Body of pancreas (tissue), 4 donors: ENCODE measurements at regions not wholly inside any gene's neighbourhood (a gene's known extent, or its start where the extent isn't known, plus 50 kb on each side); places are given as distances from the start of the nearest gene placed in this dataset.

Experiments used
- ATAC-seq: fragments of 150-250 bp; one replicate; pipeline ENCODE4 v1.9.1; 2016
- DNase-seq, 4 donors: peaks; one replicate each; pipeline ENCODE4 v3.0.0-alpha.2; 2019
- H3K27ac ChIP-seq, 4 donors: fragments of 200-600 bp; sonication (generic); 1 replicate in 3 of 4; 2 replicates in 1 of 4; pipeline versions ENCODE4 v1.5.1 to v1.6.1; 2016 to 2019; ENCODE audit warnings: mild to moderate bottlenecking in 1 of 4, mixed read lengths in 1 of 4, moderate library complexity in 1 of 4
- H3K27me3 ChIP-seq, 2 donors: fragments of 200-600 bp; sonication (generic); one replicate each; pipeline ENCODE4 v1.6.0; 2016; ENCODE audit warnings: mild to moderate bottlenecking in 1 of 2
- H3K36me3 ChIP-seq, 2 donors: fragments of 200-600 bp; sonication (generic); replicated peaks in 1 of 2; 2 replicates each; pipeline ENCODE4 v1.5.1; 2016; ENCODE audit warnings: low read depth in 2 of 2; ENCODE audit not compliant: insufficient read depth in 1 of 2
- H3K4me1 ChIP-seq: fragments of 200-600 bp; sonication (generic); one replicate; pipeline ENCODE4 v1.6.0; 2016
- H3K4me3 ChIP-seq, 2 donors: fragments of 200-600 bp; sonication (generic); 1 replicate in 1 of 2; 2 replicates in 1 of 2; pipeline ENCODE4 v1.5.1; 2016 to 2019
- H3K9me3 ChIP-seq, 3 donors: fragments of 200-600 bp; sonication (generic); 1 replicate in 2 of 3; 2 replicates in 1 of 3; pipeline ENCODE4 v1.5.1; 2016
- CTCF ChIP-seq, 7 experiments: fragments of 450-650 bp in 4 of 7; fragments of 200-600 bp in 3 of 7; sonication (generic) in 3 of 7; IDR thresholded peaks; one replicate each; pipeline ENCODE4 v1.5.1; 2016 to 2019; ENCODE audit warnings: antibody characterized with exemption in 7 of 7
- POLR2A ChIP-seq, 3 donors: fragments of 450-650 bp; IDR thresholded peaks; one replicate each; pipeline ENCODE4 v1.6.1; 2016; ENCODE audit warnings: antibody characterized with exemption in 3 of 3, mild to moderate bottlenecking in 2 of 3
- WGBS, 2 donors: methylation state at CpG; one replicate each; pipeline ENCODE4 v1.1.5; 2017; 5-methylcytosine and 5-hydroxymethylcytosine counted together
- intact Hi-C: fragments of 100-400 bp; cut with DNase I; formaldehyde crosslinking; loops from one replicate; pipeline ENCODE4 v1.15.1; 2023

GRCh38 chr6:159108426-159108985 is 60.7 kb upstream of the FNDC1 start:
- Histone ChIP-seq H3K27me3 (no peaks in the 10 kb centered on the region), H3K4me3 (no peak overlapping the region), H3K27ac (no peak overlapping the region), H3K9me3 (no peaks in the 10 kb centered on the region), H3K36me3 (no peaks in the 10 kb centered on the region), H3K4me1 (peaks cover 12% of the 10 kb centered on the region)
- no peak for ATAC-seq
- intact Hi-C loops = no loop called here
- WGBS, 2 donors = 89% methylated on average over 10 of the region's 10 CpGs
- DNase-seq = no peak
- TF ChIP-seq POLR2A (IDR thresholded peaks at IDR 0.05) = no peak
- TF ChIP-seq CTCF (IDR thresholded peaks at IDR 0.05) = no peak

- ATAC-seq = no peak
- peaks cover 12% of the 10 kb centered on the region for H3K4me1 ChIP-seq
- WGBS, 2 donors = 72 to 77% methylated on average over 18 to 19 of the region's 19 CpGs
- TF ChIP-seq POLR2A (IDR thresholded peaks at IDR 0.05) (no peak), CTCF (IDR thresholded peaks at IDR 0.05) (no peak)
- peak overlapping the region in 1 of 4 donors; percentile 1 for H3K27ac ChIP-seq
- intact Hi-C loops = no loop called here
- no peak for DNase-seq
- H3K36me3 ChIP-seq = no peaks in the 10 kb centered on the region
- no peak overlapping the region for H3K4me3 ChIP-seq
- no peaks in the 10 kb centered on the region for H3K9me3 ChIP-seq
- no peaks in the 10 kb centered on the region for H3K27me3 ChIP-seq
Measured at GRCh38 chr6:159107451-159108260, 61.5 kb upstream of the FNDC1 start.

GRCh38 chr6:159106627-159107241 is 61.9 kb upstream of the TAGAP start:
- Histone ChIP-seq H3K27me3 (no peaks in the 10 kb centered on the region), H3K4me1 (peaks cover 12% of the 10 kb centered on the region), H3K4me3 (no peak overlapping the region), H3K9me3 (no peaks in the 10 kb centered on the region), H3K27ac (peak overlapping the region in 1 of 4 donors; percentile 1), H3K36me3 (no peaks in the 10 kb centered on the region)
- no peak for TF ChIP-seq CTCF (IDR thresholded peaks at IDR 0.05)
- TF ChIP-seq POLR2A (IDR thresholded peaks at IDR 0.05) = no peak
- ATAC-seq (peak; percentile 92), DNase-seq (peak; percentile 67 to 87 (median 85))
- intact Hi-C loops = no loop called here
- 19 to 36% methylated on average over 7 of the region's 7 CpGs for WGBS, 2 donors

- intact Hi-C loops = no loop called here
- ATAC-seq = no peak
- Histone ChIP-seq H3K27ac (no peak overlapping the region), H3K9me3 (no peaks in the 10 kb centered on the region), H3K27me3 (no peaks in the 10 kb centered on the region), H3K36me3 (no peaks in the 10 kb centered on the region), H3K4me1 (peaks cover 12% of the 10 kb centered on the region), H3K4me3 (no peak overlapping the region)
- 51 to 57% methylated on average over 3 of the region's 3 CpGs for WGBS, 2 donors
- no peak for TF ChIP-seq POLR2A (IDR thresholded peaks at IDR 0.05)
- TF ChIP-seq CTCF (IDR thresholded peaks at IDR 0.05) = no peak
- DNase-seq = no peak
Measured at GRCh38 chr6:159105716-159106115, 60.9 kb upstream of the TAGAP start.
